ENCODE measurements at regions not wholly inside any gene's neighbourhood (a gene's known extent, or its start where the extent isn't known, plus 50 kb on each side); places are given as distances from the start of the nearest gene placed in this dataset.

- no peak for DNase-seq (ENCODE audit: low read depth in 3 of 3, low spot score in 2 of 3)
Measured at GRCh38 chr11:98545544-98546175, 475.1 kb upstream of the CNTN5 start.

DNA sequence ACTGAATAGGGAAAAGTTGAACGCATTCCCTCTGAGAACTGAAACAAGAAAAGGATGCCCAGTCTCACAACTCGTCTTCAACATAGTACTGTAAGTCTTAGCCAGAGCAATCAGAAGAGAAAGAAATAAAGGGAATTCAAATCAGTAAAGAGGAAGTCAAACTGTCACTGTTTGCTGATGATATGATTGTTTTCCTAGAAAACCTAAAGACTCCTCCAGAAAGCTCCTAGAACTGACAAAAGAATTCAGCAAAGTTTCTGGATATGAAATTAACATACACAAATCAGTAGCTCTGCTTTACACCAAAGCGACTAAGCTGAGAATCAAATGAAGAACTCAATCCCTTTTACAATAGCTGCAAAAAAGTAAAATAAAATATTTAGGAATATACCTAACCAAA, 471.2 kb upstream of the CNTN5 start:
- DNase-seq (ENCODE audit: low read depth in 3 of 3, low spot score in 2 of 3): no peak

DNA sequence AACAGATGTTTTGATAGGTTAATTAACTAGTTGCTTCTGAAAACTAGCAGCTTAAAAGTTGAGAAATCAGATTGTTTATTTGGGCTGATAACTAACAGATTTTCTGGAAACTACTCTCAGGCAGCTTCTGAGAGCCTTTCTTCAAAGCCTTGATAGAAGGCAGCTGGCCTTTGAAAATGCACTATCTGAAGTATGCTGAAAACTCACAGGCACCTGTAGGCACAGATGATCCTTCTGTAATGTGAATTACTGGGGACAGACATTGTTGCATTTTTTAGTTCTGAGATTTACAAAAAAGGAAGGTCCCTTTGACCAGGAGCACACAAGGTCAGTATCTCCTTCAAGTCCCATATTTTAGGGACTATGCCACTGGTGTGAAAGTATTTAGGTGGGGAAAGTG, 460.8 kb upstream of the CNTN5 start:
- no peak for DNase-seq (ENCODE audit: low read depth in 3 of 3, low spot score in 2 of 3)

DNA sequence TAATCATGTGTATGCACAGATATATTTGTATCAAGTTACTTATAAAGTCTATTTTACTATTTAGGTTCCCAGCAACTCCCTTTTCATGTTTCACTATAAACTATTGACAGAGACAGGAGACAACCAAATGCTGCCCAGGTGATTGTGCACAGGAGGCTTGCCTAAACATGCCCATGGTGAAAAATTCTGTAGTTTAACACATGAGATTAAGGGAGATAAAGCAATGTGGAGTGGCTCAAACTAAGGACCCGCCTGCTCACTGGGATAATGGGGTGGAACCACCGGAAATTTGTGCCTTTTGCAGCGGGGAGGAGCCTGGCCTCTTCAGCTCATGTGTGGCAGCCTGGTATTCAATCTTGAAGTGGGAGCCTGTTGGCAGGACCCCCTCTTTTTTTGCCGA, 459.5 kb upstream of the CNTN5 start:
- DNase-seq (ENCODE audit: low read depth in 3 of 3, low spot score in 2 of 3): no peak

- DNase-seq (ENCODE audit: low read depth in 3 of 3, low spot score in 2 of 3): no peak
Measured at GRCh38 chr11:98561877-98562395, 458.8 kb upstream of the CNTN5 start.

DNA sequence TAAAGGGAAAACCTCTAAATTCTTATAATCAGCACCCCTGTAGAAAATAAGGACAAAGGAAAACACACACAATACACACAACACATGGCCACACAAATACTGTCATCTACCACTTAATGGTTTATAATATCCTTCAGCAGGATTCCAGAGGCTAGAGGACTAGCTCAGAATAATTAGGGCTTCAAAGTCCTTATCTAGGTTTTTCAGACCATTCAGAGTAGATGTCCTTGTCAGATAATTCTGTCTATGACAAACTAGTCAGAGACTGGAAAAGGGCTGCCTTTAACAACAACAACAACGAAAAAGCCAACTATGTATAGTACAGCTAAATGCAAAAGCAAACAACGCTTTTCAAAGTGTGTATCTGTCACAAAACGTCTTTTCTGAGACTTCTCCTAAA, 456.5 kb upstream of the CNTN5 start:
- DNase-seq (ENCODE audit: low read depth in 3 of 3, low spot score in 2 of 3): no peak

- DNase-seq (ENCODE audit: low read depth in 3 of 3, low spot score in 2 of 3): no peak
Measured at GRCh38 chr11:98564881-98565280, 455.9 kb upstream of the CNTN5 start.

- no peak for DNase-seq (ENCODE audit: low read depth in 3 of 3, low spot score in 2 of 3)
Measured at GRCh38 chr11:98565311-98565710, 455.4 kb upstream of the CNTN5 start.

DNA sequence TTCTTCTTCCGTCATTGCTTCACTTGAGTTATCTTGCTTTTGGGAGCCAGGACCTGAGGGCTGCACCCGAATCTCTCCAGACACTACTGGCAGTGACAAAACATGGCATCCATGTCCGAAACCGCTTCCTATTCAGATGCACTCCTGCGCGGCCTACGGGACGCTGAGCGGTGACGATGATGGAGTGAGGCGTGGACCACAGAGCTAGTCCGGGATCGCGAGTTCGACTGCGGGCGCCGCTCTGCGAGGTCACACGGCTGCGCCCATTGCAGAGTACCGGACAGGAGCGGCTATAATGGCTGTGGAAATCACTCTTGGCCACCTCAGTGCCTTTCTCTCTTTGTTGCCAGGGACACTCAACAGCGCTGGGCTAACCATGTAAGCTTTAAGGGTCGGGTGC, 453.8 kb upstream of the CNTN5 start:
- DNase-seq (ENCODE audit: low read depth in 3 of 3, low spot score in 2 of 3): no peak

DNA sequence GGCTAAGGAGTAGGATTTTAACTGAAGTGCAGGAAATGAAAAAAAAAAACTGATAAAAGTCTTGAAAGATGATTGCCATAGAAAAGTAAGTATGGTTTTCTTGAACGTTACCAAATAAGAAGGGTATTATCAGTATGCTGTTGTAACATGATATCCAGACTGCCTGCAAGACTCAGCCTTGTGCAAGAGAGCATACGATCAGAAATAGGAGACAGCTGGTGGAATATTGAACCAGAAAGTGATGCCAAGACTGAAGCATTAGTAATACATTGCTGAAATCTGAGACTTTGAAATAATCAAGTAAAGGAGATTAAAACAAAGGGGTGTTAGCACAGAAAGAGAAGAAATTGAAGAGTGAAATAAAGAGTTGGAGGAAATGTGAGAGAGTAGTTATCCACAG, 452.7 kb upstream of the CNTN5 start:
- no peak for DNase-seq (ENCODE audit: low read depth in 3 of 3, low spot score in 2 of 3)

DNA sequence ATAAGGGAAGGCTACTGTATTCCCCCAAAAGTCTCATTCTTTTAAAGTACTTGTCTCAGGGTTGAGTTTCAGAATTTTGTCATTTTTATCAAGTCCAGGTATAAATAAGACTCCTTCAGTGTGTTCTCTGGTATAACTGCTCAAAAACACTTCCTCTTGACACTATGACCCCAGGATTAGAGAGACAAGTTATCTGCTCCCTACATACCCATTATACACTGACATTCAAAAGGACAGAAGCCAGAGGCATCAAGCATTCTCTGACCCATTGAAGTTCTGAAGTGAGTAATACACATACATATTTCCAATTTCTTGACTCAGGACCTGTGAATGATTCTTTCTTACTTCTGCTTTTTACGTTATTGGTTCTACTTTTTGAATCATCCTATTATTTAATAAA, 447.8 kb upstream of the CNTN5 start:
- DNase-seq (ENCODE audit: low read depth in 3 of 3, low spot score in 2 of 3): no peak

- DNase-seq (ENCODE audit: low read depth in 3 of 3, low spot score in 2 of 3): no peak
Measured at GRCh38 chr11:98587884-98588283, 432.9 kb upstream of the CNTN5 start.

DNA sequence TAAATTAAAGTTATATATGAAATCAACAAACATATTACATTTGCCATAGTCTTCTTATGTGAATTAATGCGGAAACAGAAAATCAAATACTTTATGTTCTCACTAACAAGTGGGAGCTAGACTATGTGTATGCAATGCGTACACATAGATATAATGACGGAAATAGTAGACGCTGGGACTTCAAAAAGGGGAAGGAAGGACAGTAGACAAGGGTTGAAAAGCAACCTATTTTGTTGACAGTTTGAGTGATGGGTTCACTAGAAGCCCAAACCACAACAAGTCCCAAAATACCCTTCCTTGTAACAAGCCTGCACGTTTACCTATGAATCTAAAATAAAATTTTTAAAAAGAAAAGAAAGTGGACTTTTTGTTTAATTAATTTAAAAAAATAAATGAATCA, 430.8 kb upstream of the CNTN5 start:
- DNase-seq (ENCODE audit: low read depth in 3 of 3, low spot score in 2 of 3): no peak

DNA sequence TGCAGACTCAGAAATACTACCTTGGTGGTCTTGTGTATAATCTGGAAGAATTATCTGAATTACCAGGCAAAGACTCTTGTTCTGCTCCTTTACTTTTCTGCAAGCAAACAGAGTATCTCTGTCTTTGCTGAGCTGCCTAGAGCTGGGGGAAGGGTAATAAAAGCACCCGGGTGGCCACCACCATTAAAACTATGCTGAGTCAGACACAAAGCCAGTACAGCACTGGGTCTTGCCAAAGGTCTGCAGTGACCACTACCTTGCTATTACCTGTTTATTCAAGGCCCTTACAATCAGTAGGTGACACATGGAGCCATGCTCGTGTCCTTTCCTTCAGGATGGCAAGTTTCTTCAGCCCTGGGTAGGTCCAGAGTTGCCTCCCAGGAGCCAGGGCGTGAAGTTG, 420.6 kb upstream of the CNTN5 start:
- DNase-seq (ENCODE audit: low read depth in 3 of 3, low spot score in 2 of 3): no peak

GRCh38 chr11:98600786-98601773, 419.7 kb upstream of the CNTN5 start:
- DNase-seq (ENCODE audit: low read depth in 3 of 3, low spot score in 2 of 3): no peak

- DNase-seq (ENCODE audit: low read depth in 3 of 3, low spot score in 2 of 3): no peak
Measured at GRCh38 chr11:98616098-98616655, 404.6 kb upstream of the CNTN5 start.

- DNase-seq (ENCODE audit: low read depth in 3 of 3, low spot score in 2 of 3): no peak
Measured at GRCh38 chr11:98621767-98622166, 399.0 kb upstream of the CNTN5 start.

DNA sequence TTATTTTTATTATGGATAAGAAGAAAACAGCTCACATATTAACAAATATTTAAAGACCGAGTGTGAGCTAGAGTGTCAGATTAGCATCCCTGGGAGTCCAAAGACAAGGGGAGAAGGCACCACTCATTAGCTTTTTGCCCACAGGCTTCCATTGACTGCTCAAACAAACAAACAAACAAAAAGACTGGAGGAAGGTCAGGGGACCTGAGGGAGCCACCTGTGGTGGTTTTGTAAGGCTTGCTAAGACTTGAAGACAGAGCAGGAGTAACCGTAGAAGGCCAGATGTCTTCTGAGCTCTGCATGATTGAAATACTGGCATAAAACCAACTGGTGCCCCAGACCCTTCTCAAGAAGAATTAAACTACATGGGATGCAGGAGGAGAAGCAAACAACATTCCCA, 395.2 kb upstream of the CNTN5 start:
- DNase-seq (ENCODE audit: low read depth in 3 of 3, low spot score in 2 of 3): no peak

DNA sequence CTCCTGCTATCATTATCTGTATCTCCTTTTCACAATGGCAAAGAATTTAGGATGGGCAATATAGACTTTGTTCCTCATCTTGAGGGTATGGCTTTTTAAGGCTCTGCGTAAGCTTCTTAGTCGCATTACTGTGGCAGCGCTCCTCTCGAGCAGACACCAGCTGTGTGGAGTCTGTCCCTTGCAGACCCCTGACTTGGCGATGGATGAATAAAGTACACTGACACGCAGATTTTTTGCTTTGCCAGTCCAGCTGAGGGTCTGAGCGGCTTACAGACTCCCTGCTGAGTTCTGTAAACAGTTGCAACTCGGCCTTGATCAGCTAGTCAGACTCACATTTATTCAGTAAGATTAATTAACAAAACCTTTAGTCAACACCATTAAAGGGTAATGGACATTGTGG, 390.0 kb upstream of the CNTN5 start:
- DNase-seq (ENCODE audit: low read depth in 3 of 3, low spot score in 2 of 3): no peak

DNA sequence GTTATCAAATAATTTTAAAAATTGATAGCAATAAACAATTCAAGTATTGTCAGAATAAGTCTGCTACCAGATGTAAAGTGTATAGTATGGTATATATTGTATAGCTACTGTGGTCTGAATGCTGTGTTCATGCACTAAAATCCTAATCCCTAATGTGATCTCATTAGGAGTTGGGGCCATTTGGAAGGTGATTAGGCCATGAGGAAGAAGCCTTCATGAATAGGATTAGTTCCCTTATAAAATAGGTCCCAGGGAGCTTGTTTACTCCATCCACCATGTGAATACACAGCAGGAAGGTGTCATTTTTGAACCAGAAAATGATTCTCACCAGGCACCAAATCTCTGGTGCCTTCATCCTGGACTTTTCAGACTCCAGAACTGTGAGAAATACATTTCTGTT, 363.0 kb upstream of the CNTN5 start:
- no peak for DNase-seq (ENCODE audit: low read depth in 3 of 3, low spot score in 2 of 3)

DNA sequence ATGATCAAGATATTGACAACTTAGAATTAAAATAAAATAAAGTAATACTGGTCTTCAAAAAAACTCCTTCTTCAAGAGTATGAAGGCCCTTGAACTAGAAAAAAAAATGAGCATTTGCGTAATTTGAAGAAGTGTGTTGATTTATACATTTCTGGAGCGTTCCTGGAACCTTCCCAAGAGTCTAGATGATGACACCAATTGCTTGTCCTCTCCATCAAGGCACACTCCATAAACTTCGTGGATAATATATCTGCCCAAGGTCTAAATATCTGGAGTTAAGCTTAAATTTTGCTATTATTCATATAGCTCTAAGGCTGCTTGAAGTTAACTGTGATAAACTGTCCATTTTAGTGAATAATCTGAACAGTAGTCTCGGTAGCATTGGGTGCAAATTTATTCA, 361.3 kb upstream of the CNTN5 start:
- DNase-seq (ENCODE audit: low read depth in 3 of 3, low spot score in 2 of 3): no peak

DNA sequence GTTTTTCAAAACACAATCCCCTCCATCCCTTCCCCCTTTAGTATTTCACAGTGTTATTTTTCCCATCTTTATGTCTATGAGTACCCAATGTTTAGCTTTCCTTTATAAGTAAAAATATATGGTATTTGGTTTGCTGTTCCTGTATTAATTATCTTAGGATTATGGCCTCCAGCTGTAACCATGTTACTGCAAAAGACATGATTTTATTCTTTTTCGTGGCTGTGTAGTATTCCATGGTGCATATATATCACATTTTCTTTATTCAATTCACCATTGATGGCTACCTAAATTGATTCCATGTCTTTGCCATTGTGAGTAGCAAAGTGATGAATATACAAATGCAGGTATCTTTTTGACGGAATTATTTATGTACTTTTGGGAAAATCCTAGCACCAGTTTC, 346.4 kb upstream of the CNTN5 start:
- no peak for DNase-seq (ENCODE audit: low read depth in 3 of 3, low spot score in 2 of 3)
